HG03139 (cell line): ENCODE measurements at regions not wholly inside any gene's neighbourhood (a gene's known extent, or its start where the extent isn't known, plus 50 kb on each side); places are given as distances from the start of the nearest gene placed in this dataset.
"Not testable (repeated sequence)": the region's sequence is repeated elsewhere in the genome, so short reads cannot be mapped to it uniquely, and the experiment has no call there.

Source experiments
- ATAC-seq: cut with Tn5 transposase; IDR thresholded peaks from one replicate; pipeline ENCODE4 v1.9.1; 2021; ENCODE audit not compliant: unreplicated experiment

GRCh38 chr6:54559136-54559535, 250.9 kb downstream of the TINAG start:
- no peak for ATAC-seq

- ATAC-seq = not testable (repeated sequence)
These were observed 255.9 kb downstream of the TINAG start for GRCh38 chr6:54564188-54564587.

- ATAC-seq = no peak
These were observed 266.4 kb downstream of the TINAG start for GRCh38 chr6:54574671-54575070.

GRCh38 chr6:54578261-54578660, 268.3 kb upstream of the FAM83B start:
- no peak for ATAC-seq

GRCh38 chr6:54579011-54579410, 267.6 kb upstream of the FAM83B start:
- ATAC-seq = no peak

DNA sequence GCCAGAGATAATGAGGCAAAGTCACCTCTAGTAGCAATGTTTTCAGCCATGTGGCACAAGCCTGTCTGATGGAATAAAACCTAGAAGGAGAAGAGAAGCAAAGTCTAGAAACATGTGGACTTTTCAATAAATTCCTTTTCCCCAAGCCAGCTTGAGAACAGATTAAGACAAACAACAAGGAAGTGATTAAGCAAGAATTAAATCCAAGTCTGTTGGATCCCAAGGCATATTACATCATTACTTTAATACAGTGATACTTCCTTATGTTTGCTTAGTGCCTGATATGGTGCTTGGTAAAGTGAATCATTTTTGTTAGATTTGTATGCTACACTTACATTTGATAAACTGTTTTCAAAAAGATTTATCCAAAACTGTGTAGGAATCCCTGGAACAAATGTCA, 260.3 kb upstream of the FAM83B start:
- no peak for ATAC-seq

- ATAC-seq = no peak
These were observed 259.3 kb upstream of the FAM83B start for GRCh38 chr6:54587277-54587676.

- no peak for ATAC-seq
These were observed 258.4 kb upstream of the FAM83B start for GRCh38 chr6:54588176-54588575.

GRCh38 chr6:54595844-54596243, 250.7 kb upstream of the FAM83B start:
- no peak for ATAC-seq

GRCh38 chr6:54598787-54599313, 247.7 kb upstream of the FAM83B start:
- ATAC-seq = no peak

GRCh38 chr6:54601600-54602300, 244.8 kb upstream of the FAM83B start:
- ATAC-seq = no peak

- ATAC-seq = no peak
These were observed 244.0 kb upstream of the FAM83B start for GRCh38 chr6:54602591-54602990.

DNA sequence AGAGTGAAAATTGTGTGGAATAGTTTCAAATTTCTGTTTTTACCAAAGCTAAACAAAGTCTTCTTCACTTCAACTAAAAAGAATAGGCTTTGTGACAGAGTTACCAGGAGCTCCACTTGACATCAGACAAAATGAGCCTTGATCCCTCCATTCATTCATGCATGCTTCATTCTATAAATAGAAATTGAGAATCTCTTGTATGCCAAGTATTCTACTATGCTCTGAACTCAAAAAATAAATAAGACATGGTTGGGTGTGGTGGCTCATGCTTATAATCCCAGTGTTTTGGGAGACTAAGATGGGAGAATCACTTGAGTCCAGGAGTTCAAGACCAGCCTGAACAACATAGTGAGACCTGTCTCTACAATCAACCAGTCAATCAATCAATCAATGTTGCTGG, 236.6 kb upstream of the FAM83B start:
- ATAC-seq = no peak

DNA sequence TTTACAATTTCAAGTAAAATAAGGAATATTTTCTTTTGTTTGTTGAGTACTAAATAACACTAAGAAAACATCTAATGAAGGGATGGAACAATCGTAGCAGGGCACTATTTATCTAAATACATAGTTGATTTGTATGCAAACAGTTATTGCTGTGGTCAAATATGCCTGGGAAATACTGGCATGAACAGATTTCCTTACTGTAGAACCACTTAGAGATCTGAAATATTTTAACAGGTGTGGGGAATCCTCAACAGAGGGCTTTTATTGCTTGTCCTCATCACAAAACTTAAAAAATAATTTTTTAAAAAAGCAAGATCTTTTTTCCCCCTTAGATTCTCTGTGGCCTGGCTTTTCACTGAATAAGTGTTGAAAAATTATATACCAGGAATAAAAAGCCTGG, 233.0 kb upstream of the FAM83B start:
- ATAC-seq = no peak

- no peak for ATAC-seq
These were observed 231.9 kb upstream of the FAM83B start for GRCh38 chr6:54614499-54615195.

DNA sequence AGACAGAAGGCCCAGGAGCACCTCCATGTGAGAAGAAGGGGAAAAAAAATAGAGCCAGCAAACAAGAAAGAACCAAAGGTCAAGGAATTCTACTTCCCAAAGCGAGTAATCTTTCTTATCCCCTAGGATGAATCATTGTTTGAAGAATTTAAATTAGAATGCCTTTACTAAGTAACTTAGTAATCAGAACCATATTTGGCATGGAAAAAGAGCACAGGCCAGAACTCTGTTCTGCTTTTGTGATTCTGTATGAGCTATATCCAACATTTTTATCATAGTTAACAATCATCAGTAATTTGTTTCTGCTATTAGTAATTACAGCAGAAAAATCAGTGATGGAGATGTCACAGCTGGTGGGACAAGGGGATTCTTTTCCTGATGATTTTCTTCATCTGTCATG, 228.8 kb upstream of the FAM83B start:
- no peak for ATAC-seq

DNA sequence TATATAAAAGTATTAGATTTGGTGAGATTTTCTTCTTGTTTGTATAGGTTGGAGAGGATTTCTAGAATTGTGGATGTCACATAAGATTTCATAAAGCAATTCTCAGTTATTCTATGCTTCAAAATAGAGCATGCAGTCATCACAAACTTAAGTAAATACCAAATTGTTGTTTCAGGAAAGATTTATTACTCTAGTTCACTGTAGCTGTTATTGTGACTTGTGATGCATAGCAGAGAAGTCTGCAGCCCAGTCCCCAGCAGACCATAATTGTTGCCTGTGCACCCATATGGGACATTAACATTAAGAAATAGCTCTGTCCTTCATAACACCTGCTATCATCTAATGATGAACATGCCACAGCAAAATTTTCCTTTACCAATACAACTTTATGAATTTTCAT, 228.0 kb upstream of the FAM83B start:
- no peak for ATAC-seq

DNA sequence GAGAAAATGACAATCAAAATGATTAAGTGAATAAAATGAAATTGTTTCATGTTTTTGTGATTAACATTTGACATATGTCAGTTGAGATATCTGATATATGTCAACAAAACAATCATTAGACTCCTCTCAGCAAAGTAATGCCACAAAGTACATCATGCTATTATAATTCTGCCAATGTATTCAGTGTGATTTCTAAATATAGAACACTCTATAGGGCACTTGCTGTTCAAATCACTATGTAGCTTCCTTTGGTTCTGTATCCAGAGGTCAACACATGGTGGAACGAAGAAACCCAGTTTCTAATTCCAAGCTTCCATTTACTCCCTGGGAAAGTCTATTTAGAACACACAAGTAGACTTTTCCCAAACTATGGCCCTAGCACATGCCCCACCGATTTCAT, 227.5 kb upstream of the FAM83B start:
- no peak for ATAC-seq

GRCh38 chr6:54621285-54621684, 225.3 kb upstream of the FAM83B start:
- no peak for ATAC-seq

- ATAC-seq = no peak
These were observed 222.4 kb upstream of the FAM83B start for GRCh38 chr6:54624216-54624615.

DNA sequence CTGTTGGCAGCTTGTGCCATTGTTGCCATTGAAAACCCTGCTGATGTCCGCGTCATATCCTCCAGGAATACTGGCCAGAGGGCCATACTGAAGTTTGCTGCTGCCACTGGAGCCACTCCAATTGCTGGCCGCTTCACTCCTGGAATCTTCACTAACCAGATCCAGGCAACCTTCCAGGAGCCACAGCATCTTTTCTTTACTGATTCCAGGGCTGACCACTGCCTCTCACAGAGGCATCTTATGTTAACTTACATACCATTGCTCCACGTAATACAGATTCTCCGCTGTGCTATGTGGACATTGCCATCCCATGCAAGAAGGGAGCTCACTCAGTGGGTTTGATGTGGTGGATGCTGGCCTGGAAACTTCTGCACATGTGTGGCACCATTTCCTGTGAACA, 221.8 kb upstream of the FAM83B start:
- ATAC-seq = no peak

- no peak for ATAC-seq
These were observed 217.4 kb upstream of the FAM83B start for GRCh38 chr6:54629131-54629530.
